GM23338 (cell line): ENCODE measurements at regions not wholly inside any gene's neighbourhood (a gene's known extent, or its start where the extent isn't known, plus 50 kb on each side); places are given as distances from the start of the nearest gene placed in this dataset.

Experiments used
- ATAC-seq: fragments of 200-7000 bp; cut with Tn5 transposase; 3 replicates; pipeline ENCODE4 v1.9.1; 2020
- DNase-seq: peaks from one replicate; pipeline ENCODE4 v3.0.0-alpha.2; 2015; ENCODE audit warnings: low spot score
- H2AFZ ChIP-seq: fragments of 200-600 bp; sonication (generic); 2 replicates; pipeline ENCODE4 v1.8.0; 2016; ENCODE audit warnings: antibody characterized with exemption, mild to moderate bottlenecking, moderate library complexity
- H3F3A ChIP-seq: fragments of 200-600 bp; sonication (generic); replicated peaks from 2 replicates; pipeline ENCODE4 v1.8.0; 2017; ENCODE audit warnings: antibody characterized with exemption, mixed run types, low read depth
- H3K27ac ChIP-seq: fragments of 200-600 bp; sonication (generic); 2 replicates; pipeline ENCODE4 v1.6.1; 2016; ENCODE audit warnings: low read depth
- H3K27me3 ChIP-seq: fragments of 200-600 bp; sonication (generic); 2 replicates; pipeline ENCODE4 v1.8.0; 2016; ENCODE audit warnings: mild to moderate bottlenecking, mixed run types, moderate library complexity; ENCODE audit not compliant: insufficient read depth
- H3K36me3 ChIP-seq: fragments of 200-600 bp; sonication (generic); 2 replicates; pipeline ENCODE4 v1.8.0; 2016; ENCODE audit warnings: mild to moderate bottlenecking; ENCODE audit not compliant: insufficient read depth
- H3K4me1 ChIP-seq: fragments of 200-600 bp; sonication (generic); 2 replicates; pipeline ENCODE4 v1.8.0; 2016; ENCODE audit warnings: mild to moderate bottlenecking, moderate library complexity; ENCODE audit not compliant: insufficient read depth
- H3K4me2 ChIP-seq: fragments of 200-600 bp; sonication (generic); 2 replicates; pipeline ENCODE4 v1.7.1; 2017; ENCODE audit warnings: mixed run types
- H3K4me3 ChIP-seq: fragments of 200-600 bp; sonication (generic); 2 replicates; pipeline ENCODE4 v1.6.1; 2016; ENCODE audit warnings: mixed run types
- H3K79me2 ChIP-seq: fragments of 200-600 bp; sonication (generic); replicated peaks from 2 replicates; pipeline ENCODE4 v1.8.0; 2017; ENCODE audit warnings: mild to moderate bottlenecking; ENCODE audit not compliant: insufficient read depth
- H3K9me2 ChIP-seq: fragments of 200-600 bp; sonication (generic); 2 replicates; pipeline ENCODE4 v1.8.0; 2017; ENCODE audit not compliant: insufficient read depth
- H4K20me1 ChIP-seq: fragments of 200-600 bp; sonication (generic); replicated peaks from 2 replicates; pipeline ENCODE4 v1.8.0; 2017; ENCODE audit warnings: mild to moderate bottlenecking; ENCODE audit not compliant: insufficient read depth
- H3K27ac Mint-ChIP-seq: 2 replicates; pipeline ENCODE4 v1.8.0; 2020; ENCODE audit warnings: inconsistent platforms, mild to moderate bottlenecking, moderate library complexity, mixed read lengths
- H3K27me3 Mint-ChIP-seq: 3 replicates; pipeline ENCODE4 v1.8.0; 2022; ENCODE audit warnings: low read depth, mild to moderate bottlenecking, moderate library complexity, mixed read lengths, inconsistent platforms; ENCODE audit not compliant: insufficient read depth, poor library complexity
- H3K36me3 Mint-ChIP-seq: 3 replicates; pipeline ENCODE4 v1.8.0; 2021; ENCODE audit warnings: low read depth, mild to moderate bottlenecking, inconsistent platforms, moderate library complexity, mixed read lengths
- H3K4me1 Mint-ChIP-seq: 3 replicates; pipeline ENCODE4 v1.8.0; 2020; ENCODE audit warnings: mild to moderate bottlenecking, inconsistent platforms, mixed read lengths
- H3K4me3 Mint-ChIP-seq: 3 replicates; pipeline ENCODE4 v1.8.0; 2021; ENCODE audit warnings: moderate library complexity, mild to moderate bottlenecking, inconsistent platforms, mixed read lengths
- H3K9me3 Mint-ChIP-seq: 3 replicates; pipeline ENCODE4 v1.8.0; 2020; ENCODE audit warnings: moderate library complexity, mild to moderate bottlenecking, inconsistent platforms, mixed read lengths
- CREB1 ChIP-seq: fragments of 250-450 bp; sonication (Bioruptor Pico); IDR thresholded peaks from 2 replicates; pipeline ENCODE4 v1.5.0; 2020; ENCODE audit warnings: low read depth, mild to moderate bottlenecking, moderate library complexity
- CTCF ChIP-seq, 2 experiments: fragments of 200-600 bp in 1 of 2; sonication (generic) in 1 of 2; conservative IDR thresholded peaks; 2 replicates each; pipeline versions ENCODE4 v1.5.1 to v1.6.1; 2016 to 2017; ENCODE audit warnings: antibody characterized with exemption in 2 of 2, low read depth in 2 of 2, mild to moderate bottlenecking in 2 of 2, moderate library complexity in 1 of 2
- ETS1 ChIP-seq: IDR thresholded peaks from 2 replicates; pipeline ENCODE4 v1.6.1; 2016; ENCODE audit warnings: antibody characterized with exemption
- EZH2 ChIP-seq: fragments of 200-600 bp; sonication (generic); IDR thresholded peaks from one replicate; pipeline ENCODE4 v1.8.0; 2017; ENCODE audit warnings: antibody characterized with exemption, mild to moderate bottlenecking, low read depth; ENCODE audit not compliant: unreplicated experiment
- EZH2phosphoT487 ChIP-seq: fragments of 200-600 bp; sonication (generic); IDR thresholded peaks from one replicate; pipeline ENCODE4 v1.8.1; 2018; ENCODE audit warnings: antibody characterized with exemption; ENCODE audit not compliant: unreplicated experiment
- JUNB ChIP-seq: IDR thresholded peaks from one replicate; pipeline ENCODE4 v1.6.1; 2016; ENCODE audit warnings: antibody characterized with exemption; ENCODE audit not compliant: unreplicated experiment
- NANOG ChIP-seq: IDR thresholded peaks from 2 replicates; pipeline ENCODE4 v1.6.1; 2016; ENCODE audit warnings: antibody characterized with exemption, borderline replicate concordance
- POLR2AphosphoS5 ChIP-seq: IDR thresholded peaks from 2 replicates; pipeline ENCODE4 v1.6.1; 2016; ENCODE audit warnings: antibody characterized with exemption, low read depth
- REST ChIP-seq: IDR thresholded peaks from one replicate; pipeline ENCODE4 v1.6.1; 2018; ENCODE audit warnings: antibody characterized with exemption; ENCODE audit not compliant: unreplicated experiment
- STAT1 ChIP-seq: IDR thresholded peaks from one replicate; pipeline ENCODE4 v1.6.1; 2016; ENCODE audit warnings: antibody characterized with exemption; ENCODE audit not compliant: unreplicated experiment
- ZNF114 ChIP-seq: fragments of 250-450 bp; sonication (Bioruptor Pico); IDR thresholded peaks from 2 replicates; pipeline ENCODE4 v1.5.0; 2020; ENCODE audit warnings: mild to moderate bottlenecking, moderate library complexity
- ZNF331 ChIP-seq: fragments of 250-450 bp; sonication (Bioruptor Pico); IDR thresholded peaks from 2 replicates; pipeline ENCODE4 v1.5.0; 2020; ENCODE audit warnings: low read depth, mild to moderate bottlenecking, moderate library complexity
- ZNF462 ChIP-seq: fragments of 250-450 bp; sonication (Bioruptor Pico); IDR thresholded peaks from 2 replicates; pipeline ENCODE4 v1.5.0; 2020; ENCODE audit warnings: mild to moderate bottlenecking, moderate library complexity

GRCh38 chr12:131589221-131589897 is 121.5 kb upstream of the SFSWAP start:
- H3K79me2 ChIP-seq, result no peaks in the 10 kb centered on the region
- ATAC-seq (no peak), DNase-seq (no peak)
- H4K20me1 ChIP-seq, result no peaks in the 10 kb centered on the region
- H3K36me3 ChIP-seq, result no peaks in the 10 kb centered on the region
- no peak overlapping the region for H3K4me2 ChIP-seq
- Mint-ChIP-seq H3K27ac (no peak overlapping the region), H3K27me3 (peaks cover 12% of the 10 kb centered on the region), H3K4me1 (peaks cover 16% of the 10 kb centered on the region), H3K4me3 (no peak overlapping the region), H3K36me3 (peaks cover 3% of the 10 kb centered on the region; the same call in 1 of the 3 replicates), H3K9me3 (peaks cover 25% of the 10 kb centered on the region)
- no peak overlapping the region for H3K27ac ChIP-seq
- no peak for TF ChIP-seq CTCF (conservative IDR thresholded peaks at IDR 0.05; ENCODE audit: low read depth in 2 of 2)
- TF ChIP-seq EZH2phosphoT487, result no peak
- no peak for TF ChIP-seq ZNF462 (CRISPR knock-in tag)
- TF ChIP-seq POLR2AphosphoS5, result no peak
- TF ChIP-seq CREB1 (CRISPR knock-in tag), result no peak
- no peak for TF ChIP-seq JUNB
- TF ChIP-seq ETS1, result no peak
- no peak for TF ChIP-seq ZNF331 (CRISPR knock-in tag)
- TF ChIP-seq NANOG, result no peak
- TF ChIP-seq ZNF114, result no peak
- TF ChIP-seq STAT1, result no peak
- TF ChIP-seq REST, result no peak
- no peak for TF ChIP-seq EZH2
- no peaks in the 10 kb centered on the region for H3K9me2 ChIP-seq
- H3K27me3 ChIP-seq, result no peaks in the 10 kb centered on the region
- H3K4me3 ChIP-seq, result no peak overlapping the region
- H3K4me1 ChIP-seq, result no peaks in the 10 kb centered on the region
- no peaks in the 10 kb centered on the region for H3F3A ChIP-seq
- no peak overlapping the region for H2AFZ ChIP-seq
